ENCODE measurements at regions not wholly inside any gene's neighbourhood (a gene's known extent, or its start where the extent isn't known, plus 50 kb on each side); places are given as distances from the start of the nearest gene placed in this dataset.

DNA sequence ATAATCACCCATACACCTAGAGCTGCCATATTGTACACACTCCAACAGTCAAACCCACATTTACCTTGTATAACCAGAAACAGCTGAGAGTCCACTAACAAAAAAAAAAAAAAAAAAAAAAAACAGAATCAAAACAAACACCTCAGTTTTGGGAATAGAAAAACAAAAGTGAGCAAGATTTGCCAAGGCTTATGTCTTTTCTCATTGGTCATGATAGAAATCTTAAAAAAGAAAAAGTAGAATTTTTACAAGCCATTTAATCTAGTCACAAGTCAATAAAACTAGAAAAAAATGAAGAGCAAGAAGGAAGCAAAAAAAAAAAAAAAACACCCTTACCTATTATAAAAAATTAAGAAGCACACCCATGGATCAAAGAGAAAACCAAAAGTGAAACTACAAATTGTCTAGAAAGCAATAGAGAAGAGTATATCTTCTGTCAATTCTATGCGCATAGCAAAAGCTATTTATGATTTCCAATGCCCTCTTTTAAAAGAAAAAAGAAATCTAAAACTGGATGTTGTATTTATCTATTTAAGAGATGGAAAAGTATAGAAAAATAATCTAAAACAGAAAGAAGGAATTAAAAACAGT is 113.2 kb upstream of the GALNT2 start:
- TF ChIP-seq, protein P1, sequence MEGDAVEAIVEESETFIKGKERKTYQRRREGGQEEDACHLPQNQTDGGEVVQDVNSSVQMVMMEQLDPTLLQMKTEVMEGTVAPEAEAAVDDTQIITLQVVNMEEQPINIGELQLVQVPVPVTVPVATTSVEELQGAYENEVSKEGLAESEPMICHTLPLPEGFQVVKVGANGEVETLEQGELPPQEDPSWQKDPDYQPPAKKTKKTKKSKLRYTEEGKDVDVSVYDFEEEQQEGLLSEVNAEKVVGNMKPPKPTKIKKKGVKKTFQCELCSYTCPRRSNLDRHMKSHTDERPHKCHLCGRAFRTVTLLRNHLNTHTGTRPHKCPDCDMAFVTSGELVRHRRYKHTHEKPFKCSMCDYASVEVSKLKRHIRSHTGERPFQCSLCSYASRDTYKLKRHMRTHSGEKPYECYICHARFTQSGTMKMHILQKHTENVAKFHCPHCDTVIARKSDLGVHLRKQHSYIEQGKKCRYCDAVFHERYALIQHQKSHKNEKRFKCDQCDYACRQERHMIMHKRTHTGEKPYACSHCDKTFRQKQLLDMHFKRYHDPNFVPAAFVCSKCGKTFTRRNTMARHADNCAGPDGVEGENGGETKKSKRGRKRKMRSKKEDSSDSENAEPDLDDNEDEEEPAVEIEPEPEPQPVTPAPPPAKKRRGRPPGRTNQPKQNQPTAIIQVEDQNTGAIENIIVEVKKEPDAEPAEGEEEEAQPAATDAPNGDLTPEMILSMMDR (conservative IDR thresholded peaks at IDR 0.05; ENCODE audit: low read depth, low read length) = no peak
- no peak overlapping the region for H3K4me3 ChIP-seq (ENCODE audit: low read depth, low read length)
- DNase-seq (ENCODE audit: low read depth) = no peak

DNA sequence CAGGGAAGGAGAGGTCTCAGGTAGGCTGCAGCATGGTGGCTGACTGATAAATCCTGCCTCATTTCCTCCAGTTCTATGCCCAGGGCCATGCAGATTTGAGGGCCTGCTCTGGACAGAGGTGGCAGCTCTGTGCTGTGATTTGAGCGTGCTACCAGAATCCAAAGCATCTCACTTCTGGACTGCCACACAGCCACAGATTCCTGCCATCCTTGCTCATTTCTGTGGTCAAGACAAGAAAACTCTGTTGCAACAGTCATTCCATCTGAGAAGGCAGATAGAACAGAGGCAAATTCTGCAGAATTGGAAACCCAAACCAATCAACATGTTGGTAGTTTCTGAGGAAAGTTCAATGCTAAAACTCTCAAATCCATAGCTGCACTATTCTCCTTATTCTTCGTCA is 102.8 kb upstream of the GALNT2 start:
- TF ChIP-seq, protein P1 (conservative IDR thresholded peaks at IDR 0.05; ENCODE audit: low read depth, low read length) = no peak
- DNase-seq (ENCODE audit: low read depth) = no peak
- H3K4me3 ChIP-seq (ENCODE audit: low read depth, low read length) = no peak overlapping the region

DNA sequence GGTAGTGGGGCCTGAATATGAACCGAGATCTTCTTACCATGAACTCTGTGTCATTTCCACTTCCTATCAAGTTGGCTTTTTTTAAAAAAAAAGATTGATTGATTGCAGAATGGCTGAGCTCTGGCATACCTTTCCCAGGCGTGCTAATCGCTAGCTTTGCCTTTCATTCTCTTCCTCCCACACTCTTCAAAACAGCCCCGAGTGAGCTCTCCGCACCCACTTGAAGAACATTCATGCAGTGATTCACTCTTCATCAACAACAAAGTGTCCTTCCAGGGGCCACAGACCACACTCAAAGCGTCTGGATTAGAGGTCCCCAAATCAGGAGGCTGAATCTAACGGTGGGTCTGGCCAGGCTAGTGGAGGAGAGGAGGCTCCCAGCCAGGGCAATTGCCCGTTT is 96.3 kb upstream of the GALNT2 start:
- no peak for DNase-seq (ENCODE audit: low read depth)
- no peak overlapping the region for H3K4me3 ChIP-seq (ENCODE audit: low read depth, low read length)
- TF ChIP-seq, protein P1 (conservative IDR thresholded peaks at IDR 0.05; ENCODE audit: low read depth, low read length) = no peak

DNA sequence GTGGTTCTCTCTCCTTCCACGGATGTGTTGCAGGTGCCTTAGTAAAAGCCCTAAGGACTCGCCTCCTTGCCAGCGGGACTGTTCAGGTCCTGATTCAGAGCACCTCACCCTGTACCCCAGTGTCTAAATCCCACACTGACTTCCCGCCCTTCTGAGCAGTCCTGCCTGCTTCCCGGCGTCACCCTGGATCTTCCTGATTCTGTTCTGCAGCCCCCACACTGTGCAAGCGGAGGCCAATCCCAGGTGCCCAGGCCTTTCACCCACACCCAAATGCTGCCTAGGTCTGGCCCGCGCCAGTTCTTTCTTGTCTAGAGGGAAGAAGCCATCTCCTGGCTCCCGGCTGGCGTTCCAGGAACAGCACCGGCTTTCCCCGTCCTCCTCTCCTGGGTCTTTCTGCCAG is 95.9 kb upstream of the GALNT2 start:
- TF ChIP-seq, protein P1 (conservative IDR thresholded peaks at IDR 0.05; ENCODE audit: low read depth, low read length) = no peak
- H3K4me3 ChIP-seq (ENCODE audit: low read depth, low read length) = no peak overlapping the region
- DNase-seq (ENCODE audit: low read depth) = no peak

DNA sequence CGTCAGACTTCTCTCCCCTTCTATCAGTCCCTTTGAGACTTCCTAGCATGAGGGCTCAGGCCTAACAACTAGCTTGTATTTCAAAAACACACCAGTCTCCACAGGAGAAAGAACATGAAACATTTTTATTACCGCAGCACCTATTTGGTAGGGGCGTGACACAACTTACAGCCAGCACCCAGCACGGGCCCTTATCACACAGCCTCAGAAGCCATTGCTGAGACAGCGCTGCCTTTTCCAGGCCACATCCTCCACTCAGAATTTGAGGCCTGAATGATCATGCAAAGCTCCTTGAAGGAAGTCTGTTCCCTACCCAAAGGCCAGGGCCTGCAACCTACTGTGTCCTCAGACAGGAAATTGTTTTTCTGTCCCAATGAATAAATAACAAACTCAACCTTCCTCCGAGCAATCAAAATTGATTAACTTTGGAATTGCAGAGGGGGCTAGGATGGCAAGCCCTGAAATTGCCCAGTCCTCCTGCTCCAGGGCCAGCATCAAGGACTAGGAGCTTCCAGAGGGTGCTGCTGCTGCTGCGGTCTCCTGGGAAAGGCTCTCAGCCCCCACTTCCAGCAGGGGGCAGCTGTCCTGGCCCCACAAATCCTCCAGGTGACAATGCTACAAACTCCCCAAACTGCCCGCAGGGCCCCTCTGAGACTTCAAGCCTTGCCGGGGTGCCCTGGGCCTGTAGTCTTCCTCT is 94.3 kb upstream of the GALNT2 start:
- H3K4me3 ChIP-seq (ENCODE audit: low read depth, low read length) = no peak overlapping the region
- peak; percentile 6 for DNase-seq (ENCODE audit: low read depth)
- TF ChIP-seq, protein P1 (conservative IDR thresholded peaks at IDR 0.05; ENCODE audit: low read depth, low read length) = peak; percentile 40

DNA sequence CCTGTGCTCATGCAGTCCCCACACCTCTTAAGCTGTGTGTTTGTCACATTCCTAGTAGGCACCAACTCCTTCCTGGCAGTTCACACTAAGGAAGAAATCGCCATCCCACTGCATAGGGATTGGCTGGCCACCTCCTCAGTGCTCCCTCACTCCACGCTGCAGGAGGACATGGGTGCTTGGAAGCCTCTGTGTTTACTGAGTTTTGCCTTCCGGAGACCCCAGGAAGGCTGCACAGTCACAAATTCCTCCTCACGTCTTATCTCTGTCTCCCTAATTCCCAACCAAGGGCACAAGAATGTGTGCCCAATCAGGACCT is 93.8 kb upstream of the GALNT2 start:
- DNase-seq (ENCODE audit: low read depth) = no peak
- H3K4me3 ChIP-seq (ENCODE audit: low read depth, low read length) = no peak overlapping the region
- TF ChIP-seq, protein P1 (conservative IDR thresholded peaks at IDR 0.05; ENCODE audit: low read depth, low read length) = no peak

DNA sequence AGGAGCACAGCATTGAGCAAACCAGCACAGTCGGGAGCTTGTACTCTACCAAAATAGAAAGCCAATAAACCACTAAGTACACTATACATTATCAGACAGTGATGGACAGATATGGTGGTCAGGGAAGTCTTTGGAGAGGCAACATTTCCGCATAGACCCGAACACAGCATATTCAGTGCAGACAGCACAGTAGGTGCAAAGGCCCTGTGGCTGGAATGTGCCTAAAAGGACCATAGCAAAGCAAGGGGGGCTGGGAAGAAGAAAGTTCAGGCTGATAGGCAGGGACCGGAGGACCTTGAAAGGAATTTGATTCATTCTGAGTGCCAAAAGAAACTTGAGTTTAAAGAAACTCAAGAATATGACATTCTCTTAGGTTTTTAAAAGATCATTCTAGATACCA is 92.0 kb upstream of the GALNT2 start:
- TF ChIP-seq, protein P1 (conservative IDR thresholded peaks at IDR 0.05; ENCODE audit: low read depth, low read length) = no peak
- H3K4me3 ChIP-seq (ENCODE audit: low read depth, low read length) = no peak overlapping the region

More for the DNA sequence above, 92.0 kb upstream of the GALNT2 start:
- no peak for DNase-seq (ENCODE audit: low read depth)
